GM12878 (cell line): ENCODE measurements at regions not wholly inside any gene's neighbourhood (a gene's known extent, or its start where the extent isn't known, plus 50 kb on each side); places are given as distances from the start of the nearest gene placed in this dataset.

Source experiments
- ATAC-seq: fragments of 200-7000 bp; cut with Tn5 transposase; 3 replicates; pipeline ENCODE4 v1.9.1; 2020; ENCODE audit warnings: mild to moderate bottlenecking, moderate library complexity
- BruUV-seq: library from RNA; stranded (reverse); fragments of 400-500 nt; replicated peaks from 2 replicates; lab custom pipeline; 2021; lab: Mats Ljungman, UMichigan
- CTCF ChIA-PET: fragments of 300-600 bp; sonication (Branson Sonifier 250); formaldehyde crosslinking; extraction: SDS; loops from one replicate; lab custom pipeline; 2021; ENCODE audit warnings: inconsistent platforms; lab: Yijun Ruan, JAX
- POLR2A ChIA-PET: fragments of 350-600 bp; formaldehyde crosslinking; extraction: SDS; loops from one replicate; lab custom pipeline; 2021; ENCODE audit warnings: inconsistent platforms; lab: Charles Lee
- RAD21 ChIA-PET: fragments of 300-600 bp; sonication (Branson Sonifier 250); formaldehyde crosslinking; loops from one replicate; lab custom pipeline; 2023; ENCODE audit warnings: antibody characterized with exemption; ENCODE audit not compliant: unreplicated experiment; lab: Charles Lee
- SMC1A ChIA-PET: fragments of 300-600 bp; sonication (Branson Sonifier 250); formaldehyde crosslinking; loops from one replicate; lab custom pipeline; 2023; ENCODE audit not compliant: unreplicated experiment, uncharacterized antibody; lab: Charles Lee
- DNase-seq: peaks from one replicate; pipeline ENCODE4 v3.0.0-alpha.2; 2011; ENCODE audit warnings: low read depth, low spot score
- FAIRE-seq: peaks from 3 replicates; lab custom pipeline; 2011; peaks lifted over from hg19 to GRCh38; lab: Jason Lieb, UNC
- H2AFZ ChIP-seq: 2 replicates; pipeline ENCODE4 v1.6.0; 2011; ENCODE audit warnings: low read depth, low read length, control low read depth; ENCODE audit not compliant: control insufficient read depth
- H3K27ac ChIP-seq: 2 replicates; pipeline ENCODE4 v1.5.1; 2011; ENCODE audit warnings: control low read depth; ENCODE audit not compliant: control insufficient read depth, insufficient read depth
- H3K27me3 ChIP-seq, 2 experiments: replicated peaks in 1 of 2; 2 replicates each; pipeline versions ENCODE4 v1.6.0 to v1.6.1; 2011; ENCODE audit warnings: low read length in 1 of 2; ENCODE audit not compliant: control insufficient read depth in 2 of 2, insufficient read depth in 2 of 2
- H3K36me3 ChIP-seq, 2 experiments: 2 replicates each; pipeline ENCODE4 v1.5.1; 2011; ENCODE audit warnings: low read length in 1 of 2; ENCODE audit not compliant: control insufficient read depth in 2 of 2, insufficient read depth in 2 of 2
- H3K4me1 ChIP-seq: 2 replicates; pipeline ENCODE4 v1.6.1; 2011; ENCODE audit warnings: mild to moderate bottlenecking, low read length, moderate library complexity, mixed read lengths; ENCODE audit not compliant: control insufficient read depth, insufficient read depth
- H3K4me2 ChIP-seq: 2 replicates; pipeline ENCODE4 v1.6.0; 2011; ENCODE audit warnings: control low read depth; ENCODE audit not compliant: control insufficient read depth, insufficient read depth
- H3K4me3 ChIP-seq: fragments of 200-600 bp; sonication (generic); 2 replicates; pipeline ENCODE4 v1.5.1; 2016
- H3K79me2 ChIP-seq: 2 replicates; pipeline ENCODE4 v1.6.0; 2011; ENCODE audit warnings: low read length; ENCODE audit not compliant: control insufficient read depth, insufficient read depth
- H3K9ac ChIP-seq: 2 replicates; pipeline ENCODE4 v1.8.0; 2011; ENCODE audit warnings: low read length, control low read depth, mixed read lengths; ENCODE audit not compliant: control insufficient read depth, insufficient read depth
- H3K9me3 ChIP-seq: replicated peaks from 3 replicates; pipeline ENCODE4 v1.5.1; 2011; ENCODE audit warnings: mild to moderate bottlenecking, low read length; ENCODE audit not compliant: control insufficient read depth, insufficient read depth
- H4K20me1 ChIP-seq: 2 replicates; pipeline ENCODE4 v1.6.0; 2011; ENCODE audit not compliant: control insufficient read depth, insufficient read depth
- BHLHE40 ChIP-seq, 2 experiments: fragments of 450-650 bp in 1 of 2; IDR thresholded peaks; 2 replicates each; pipeline ENCODE4 v1.6.1; 2011 to 2017; ENCODE audit warnings: low read depth in 2 of 2, borderline replicate concordance in 1 of 2, improper control_type of control experiment in 1 of 2, low read length in 1 of 2, mild to moderate bottlenecking in 1 of 2
- CBX3 ChIP-seq: fragments of 200-600 bp; sonication (generic); IDR thresholded peaks from 2 replicates; pipeline ENCODE4 v1.6.1; 2016; ENCODE audit warnings: low read depth, borderline replicate concordance
- CHD4 ChIP-seq: fragments of 200-600 bp; sonication (generic); IDR thresholded peaks from 2 replicates; pipeline ENCODE4 v1.6.1; 2016; ENCODE audit warnings: mild to moderate bottlenecking
- ETV6 ChIP-seq, 2 experiments: fragments of 450-650 bp in 1 of 2; IDR thresholded peaks in 1 of 2; conservative IDR thresholded peaks in 1 of 2; 2 replicates each; pipeline ENCODE4 v1.6.1; 2014; ENCODE audit warnings: antibody characterized with exemption in 1 of 2, borderline replicate concordance in 1 of 2, low read depth in 1 of 2, mild to moderate bottlenecking in 1 of 2, moderate library complexity in 1 of 2
- HSF1 ChIP-seq: fragments of 150-350 bp; IDR thresholded peaks from 2 replicates; pipeline ENCODE4 v1.6.1; 2014; ENCODE audit warnings: mild to moderate bottlenecking, low read depth, low read length
- JUNB ChIP-seq: IDR thresholded peaks from 2 replicates; pipeline ENCODE4 v1.6.1; 2016; ENCODE audit warnings: antibody characterized with exemption, mild to moderate bottlenecking
- MXI1 ChIP-seq: fragments of 150-350 bp; IDR thresholded peaks from 2 replicates; pipeline ENCODE4 v1.6.1; 2011; ENCODE audit warnings: low read depth, mild to moderate bottlenecking, inconsistent platforms, low read length, improper control_type of control experiment
- NBN ChIP-seq: fragments of 450-650 bp; IDR thresholded peaks from 2 replicates; pipeline ENCODE4 v1.6.1; 2016
- NR2C1 ChIP-seq: fragments of 450-650 bp; IDR thresholded peaks from 2 replicates; pipeline ENCODE4 v1.6.1; 2017; ENCODE audit warnings: antibody characterized with exemption, mild to moderate bottlenecking, moderate library complexity
- RELA ChIP-seq: fragments of 450-650 bp; IDR thresholded peaks from 2 replicates; pipeline ENCODE4 v1.8.0; 2014; ENCODE audit warnings: borderline replicate concordance; ENCODE audit not compliant: partially characterized antibody
- SIX5 ChIP-seq: IDR thresholded peaks from 2 replicates; pipeline ENCODE4 v1.6.1; 2011; ENCODE audit warnings: mild to moderate bottlenecking, low read depth, low read length, moderate library complexity; ENCODE audit not compliant: severe bottlenecking
- SPI1 ChIP-seq: IDR thresholded peaks from 2 replicates; pipeline ENCODE4 v1.6.1; 2011; ENCODE audit warnings: low read depth, mild to moderate bottlenecking, low read length, moderate library complexity, borderline replicate concordance; ENCODE audit not compliant: insufficient read depth
- TCF12 ChIP-seq: IDR thresholded peaks from 2 replicates; pipeline ENCODE4 v1.6.1; 2011; ENCODE audit warnings: low read depth, mild to moderate bottlenecking, low read length
- ZSCAN29 ChIP-seq: fragments of 450-650 bp; IDR thresholded peaks from 2 replicates; pipeline ENCODE4 v1.6.1; 2017; ENCODE audit warnings: mild to moderate bottlenecking, moderate library complexity
- ZZZ3 ChIP-seq: IDR thresholded peaks from 2 replicates; pipeline ENCODE4 v1.6.1; 2011; ENCODE audit warnings: low read depth; ENCODE audit not compliant: control insufficient read depth, insufficient read length
- WGBS: methylation state at CpG from one replicate; pipeline ENCODE4 v1.1.6; 2016; ENCODE audit warnings: low lambda C conversion rate; ENCODE audit not compliant: insufficient replicate concordance, insufficient coverage; ENCODE audit errors: missing lambda C conversion rate; 5-methylcytosine and 5-hydroxymethylcytosine counted together
- in situ Hi-C: fragments of 300-500 bp; cut with MboI; formaldehyde crosslinking; loops from 9 replicates; pipeline ENCODE4 v1.14.3; 2018; ENCODE audit warnings: mixed read lengths
- intact Hi-C: fragments of 100-400 bp; cut with micrococcal nuclease; formaldehyde crosslinking; loops from one replicate; pipeline ENCODE4 v1.14.2; 2022; ENCODE audit not compliant: unreplicated experiment

GRCh38 chr17:79291391-79291790 is 216.8 kb downstream of the ENGASE start (continued):
- TF ChIP-seq MXI1 (no peak), SPI1 (no peak)

- no peak overlapping the region for H3K4me2 ChIP-seq
- in situ Hi-C loops, result no loop called here
These were observed 216.1 kb downstream of the ENGASE start for GRCh38 chr17:79290726-79291125.

GRCh38 chr17:79288950-79289349 is 214.3 kb downstream of the ENGASE start:
- no peaks in the 10 kb centered on the region for H3K9me3 ChIP-seq
- H2AFZ ChIP-seq, result no peak overlapping the region
- H3K4me3 ChIP-seq, result no peak overlapping the region
- RAD21 ChIA-PET, result no interaction called here
- FAIRE-seq (no peak), ATAC-seq (no peak), DNase-seq (no peak)
- H3K27ac ChIP-seq, result no peak overlapping the region
- no peaks in the 10 kb centered on the region for H3K4me1 ChIP-seq
- BruUV-seq, result no TSS peak
- intact Hi-C loops, result no loop called here
- no peak overlapping the region for H3K9ac ChIP-seq
- SMC1A ChIA-PET, result no interaction called here
- in situ Hi-C loops, result no loop called here
- no peaks in the 10 kb centered on the region for H3K36me3 ChIP-seq
- WGBS, result 23% methylated on average over 9 of the region's 9 CpGs
- no peaks in the 10 kb centered on the region for H4K20me1 ChIP-seq
- peaks cover 0 to 1% of the 10 kb centered on the region in 2 experiments; a peak in 3 of 4 replicates for H3K27me3 ChIP-seq
- CTCF ChIA-PET, result no interaction called here
- H3K4me2 ChIP-seq, result no peak overlapping the region
- H3K79me2 ChIP-seq, result no peaks in the 10 kb centered on the region
- POLR2A ChIA-PET, result no interaction called here
- TF ChIP-seq TCF12, result no peak
- TF ChIP-seq JUNB, result no peak
- TF ChIP-seq HSF1, result no peak
- TF ChIP-seq SIX5, result no peak
- no peak for TF ChIP-seq NR2C1
- no peak for TF ChIP-seq RELA
- no peak for TF ChIP-seq CBX3
- no peak for TF ChIP-seq ZZZ3
- no peak for TF ChIP-seq CHD4
- TF ChIP-seq BHLHE40 (IDR thresholded peaks at IDR 0.05; ENCODE audit: borderline replicate concordance in 1 of 2, low read depth in 2 of 2, low read length in 1 of 2), result no peak
- TF ChIP-seq ETV6 (conservative IDR thresholded peaks at IDR 0.05 in 1 of 2, IDR thresholded peaks at IDR 0.05 in 1 of 2; ENCODE audit: borderline replicate concordance in 1 of 2, low read depth in 1 of 2), result no peak

More at GRCh38 chr17:79290726-79291125, 216.1 kb downstream of the ENGASE start:
- TF ChIP-seq NBN (no peak), ZSCAN29 (no peak)
- POLR2A ChIA-PET, result no interaction called here
- CTCF ChIA-PET, result no interaction called here
- FAIRE-seq, result no peak
- Histone ChIP-seq H3K4me3 (no peak overlapping the region), H3K9ac (no peak overlapping the region), H3K9me3 (no peaks in the 10 kb centered on the region), H3K27ac (no peak overlapping the region), H4K20me1 (no peaks in the 10 kb centered on the region), H3K27me3 (no peaks in the 10 kb centered on the region), H3K4me1 (no peaks in the 10 kb centered on the region), H2AFZ (no peak overlapping the region), H3K36me3 (no peaks in the 10 kb centered on the region), H3K79me2 (no peaks in the 10 kb centered on the region)
- BruUV-seq, result no TSS peak
- ATAC-seq, result no peak
- SMC1A ChIA-PET, result no interaction called here
- RAD21 ChIA-PET, result no interaction called here
- WGBS, result 3% methylated on average over 4 of the region's 4 CpGs
- intact Hi-C loops, result no loop called here
- no peak for DNase-seq
